ENCODE measurements at regions not wholly inside any gene's neighbourhood (a gene's known extent, or its start where the extent isn't known, plus 50 kb on each side); places are given as distances from the start of the nearest gene placed in this dataset.
"Not testable (repeated sequence)": the region's sequence is repeated elsewhere in the genome, so short reads cannot be mapped to it uniquely, and the experiment has no call there.

- DNase-seq = no peak
Observed at GRCh38 chr7:73918926-73919693, 58.2 kb downstream of the TMEM270 start.

- DNase-seq = no peak
Observed at GRCh38 chr7:73919694-73920375, 58.9 kb downstream of the TMEM270 start.

GRCh38 chr7:73920406-73921134 is 59.6 kb downstream of the TMEM270 start:
- DNase-seq = no peak

GRCh38 chr7:73921623-73922528 is 60.9 kb downstream of the TMEM270 start:
- no peak for DNase-seq

GRCh38 chr7:73928644-73929043 is 67.7 kb downstream of the TMEM270 start:
- not testable (repeated sequence) for DNase-seq

- DNase-seq = no peak
Observed at GRCh38 chr7:73931502-73931901, 70.5 kb downstream of the TMEM270 start.

- no peak for DNase-seq
Observed at GRCh38 chr7:73932364-73932763, 71.4 kb downstream of the TMEM270 start.

GRCh38 chr7:73933091-73933490 is 72.1 kb downstream of the TMEM270 start:
- DNase-seq = no peak

- no peak for DNase-seq
Observed at GRCh38 chr7:73936967-73937366, 76.0 kb downstream of the TMEM270 start.

GRCh38 chr7:73937650-73938049 is 76.7 kb downstream of the TMEM270 start:
- DNase-seq = not testable (repeated sequence)

GRCh38 chr7:73939528-73939927 is 78.6 kb downstream of the TMEM270 start:
- DNase-seq = no peak

- no peak for DNase-seq
Observed at GRCh38 chr7:73940701-73941238, 79.8 kb downstream of the TMEM270 start.

GRCh38 chr7:73941836-73942551 is 81.0 kb downstream of the TMEM270 start:
- DNase-seq = no peak

- DNase-seq = no peak
Observed at GRCh38 chr7:73945022-73945421, 83.0 kb upstream of the ELN start.

- no peak for DNase-seq
Observed at GRCh38 chr7:73948287-73948686, 79.7 kb upstream of the ELN start.

- no peak for DNase-seq
Observed at GRCh38 chr7:73952266-73952665, 75.7 kb upstream of the ELN start.

GRCh38 chr7:73954181-73954580 is 73.8 kb upstream of the ELN start:
- DNase-seq = no peak

GRCh38 chr7:73954861-73955260 is 73.1 kb upstream of the ELN start:
- DNase-seq = no peak

GRCh38 chr7:73960548-73960947 is 67.4 kb upstream of the ELN start:
- DNase-seq = peak in 1 of 2 experiments; percentile 11

GRCh38 chr7:73961991-73962390 is 66.0 kb upstream of the ELN start:
- not testable (repeated sequence) for DNase-seq

- peak in 1 of 2 experiments; percentile 12 for DNase-seq
Observed at GRCh38 chr7:73963252-73963822, 64.6 kb upstream of the ELN start.

Data from Kasumi-1 (cell line).